ENCODE measurements at regions not wholly inside any gene's neighbourhood (a gene's known extent, or its start where the extent isn't known, plus 50 kb on each side); places are given as distances from the start of the nearest gene placed in this dataset.

DNA sequence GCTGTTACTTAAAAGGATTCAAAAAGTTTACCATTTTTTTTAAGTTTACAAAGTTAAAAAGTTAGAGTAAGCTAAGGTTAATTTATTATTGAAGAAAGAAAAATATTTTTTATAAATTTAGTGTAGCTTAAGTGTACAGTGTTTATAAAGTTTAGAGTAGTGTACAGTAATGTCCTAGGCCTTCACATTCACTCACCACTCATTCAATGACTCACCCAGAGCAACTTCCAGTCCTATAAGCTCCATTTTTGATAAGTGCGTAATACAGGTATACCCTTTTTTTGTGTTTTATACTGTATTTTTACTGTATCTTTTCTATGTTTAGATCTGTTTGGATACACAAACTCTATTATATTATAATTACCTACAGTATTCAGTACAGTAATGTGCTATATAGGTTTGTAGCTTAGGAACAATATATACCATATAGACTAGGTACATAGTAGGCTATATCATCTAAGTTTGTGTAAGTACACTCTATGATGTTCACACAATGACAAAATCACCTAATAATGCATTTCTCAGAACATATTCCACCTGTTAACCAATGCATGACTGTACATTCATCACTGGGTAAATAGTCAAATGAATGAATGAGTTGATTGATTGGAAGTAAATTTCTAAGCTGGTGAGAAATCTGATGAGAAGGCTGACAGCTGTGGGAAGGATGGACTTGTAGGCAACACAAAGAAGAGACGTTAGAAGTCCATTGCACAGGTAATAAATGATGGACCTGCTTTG is 95.2 kb upstream of the CDIN1 start:
- TF ChIP-seq, protein P1, sequence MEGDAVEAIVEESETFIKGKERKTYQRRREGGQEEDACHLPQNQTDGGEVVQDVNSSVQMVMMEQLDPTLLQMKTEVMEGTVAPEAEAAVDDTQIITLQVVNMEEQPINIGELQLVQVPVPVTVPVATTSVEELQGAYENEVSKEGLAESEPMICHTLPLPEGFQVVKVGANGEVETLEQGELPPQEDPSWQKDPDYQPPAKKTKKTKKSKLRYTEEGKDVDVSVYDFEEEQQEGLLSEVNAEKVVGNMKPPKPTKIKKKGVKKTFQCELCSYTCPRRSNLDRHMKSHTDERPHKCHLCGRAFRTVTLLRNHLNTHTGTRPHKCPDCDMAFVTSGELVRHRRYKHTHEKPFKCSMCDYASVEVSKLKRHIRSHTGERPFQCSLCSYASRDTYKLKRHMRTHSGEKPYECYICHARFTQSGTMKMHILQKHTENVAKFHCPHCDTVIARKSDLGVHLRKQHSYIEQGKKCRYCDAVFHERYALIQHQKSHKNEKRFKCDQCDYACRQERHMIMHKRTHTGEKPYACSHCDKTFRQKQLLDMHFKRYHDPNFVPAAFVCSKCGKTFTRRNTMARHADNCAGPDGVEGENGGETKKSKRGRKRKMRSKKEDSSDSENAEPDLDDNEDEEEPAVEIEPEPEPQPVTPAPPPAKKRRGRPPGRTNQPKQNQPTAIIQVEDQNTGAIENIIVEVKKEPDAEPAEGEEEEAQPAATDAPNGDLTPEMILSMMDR (IDR thresholded peaks at IDR 0.05) = no peak
- TF ChIP-seq EZH2 (IDR thresholded peaks at IDR 0.05; ENCODE audit: borderline replicate concordance, insufficient read depth, low read depth, low read length, poor library complexity, severe bottlenecking) = no peak
